NCI-H2081 (cell line): ENCODE measurements at regions not wholly inside any gene's neighbourhood (a gene's known extent, or its start where the extent isn't known, plus 50 kb on each side); places are given as distances from the start of the nearest gene placed in this dataset.
"Not testable (repeated sequence)": the region's sequence is repeated elsewhere in the genome, so short reads cannot be mapped to it uniquely, and the experiment has no call there.

ENCODE experiments used
- DNase-seq, 2 experiments: peaks; one replicate each; lab custom pipeline; 2025; lab: John Stamatoyannopoulos, UW

DNA sequence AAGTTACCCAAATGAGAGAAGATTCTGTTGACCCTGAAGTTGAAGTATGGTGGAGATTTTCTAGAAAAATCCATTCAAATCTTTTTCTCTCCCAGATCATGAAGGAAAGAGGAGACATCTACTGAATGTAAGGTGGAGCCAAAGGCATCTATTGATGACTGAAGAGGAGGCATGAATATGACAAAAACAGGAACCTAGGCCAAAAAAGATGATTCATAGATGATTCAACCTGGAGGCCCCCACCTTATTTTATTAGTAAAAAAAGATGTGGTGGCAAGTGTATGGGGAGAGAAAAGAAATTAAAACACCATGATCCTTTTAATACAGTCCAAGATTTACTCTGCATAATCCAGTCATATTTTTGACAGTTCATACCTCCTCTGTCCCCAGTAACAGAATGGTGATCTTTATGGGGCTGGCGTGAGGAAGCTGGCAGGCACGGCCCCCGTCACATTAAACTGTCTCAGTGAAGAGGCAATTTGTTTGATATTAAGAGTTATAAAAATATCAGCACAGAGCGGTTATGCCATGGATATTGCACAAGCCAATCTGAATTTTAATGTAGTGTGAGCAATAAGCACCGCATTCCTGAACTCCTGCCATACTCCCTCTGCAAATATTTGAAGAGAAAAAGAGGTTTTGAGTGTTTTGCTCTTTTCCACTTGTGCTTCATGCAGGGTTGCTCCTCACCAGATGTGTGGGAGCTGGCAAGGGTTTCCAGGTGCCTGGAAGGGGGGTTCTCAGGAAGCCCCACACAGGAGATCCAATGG is 94.4 kb downstream of the TRIM43 start:
- DNase-seq: not testable (repeated sequence)

DNA sequence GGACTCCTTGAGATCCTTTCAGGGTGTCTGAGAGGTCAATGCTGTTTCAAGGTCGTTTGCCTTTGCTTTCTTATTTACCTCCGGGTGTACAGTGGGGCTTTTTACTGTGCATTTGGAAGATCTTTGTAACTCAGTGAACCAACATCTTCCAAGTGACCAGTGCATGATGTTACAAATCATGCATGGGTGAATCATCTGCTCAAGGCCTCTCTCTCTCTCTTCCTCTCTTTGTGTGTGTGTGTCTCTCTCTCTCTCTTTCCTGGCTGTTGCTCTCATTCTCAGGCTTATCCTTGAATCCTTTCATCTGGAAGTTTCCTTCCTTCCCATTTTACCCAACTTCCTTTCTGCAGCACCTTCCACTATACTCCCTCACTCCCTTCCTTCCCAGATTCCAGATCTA is 96.1 kb downstream of the TRIM43 start:
- not testable (repeated sequence) for DNase-seq

DNA sequence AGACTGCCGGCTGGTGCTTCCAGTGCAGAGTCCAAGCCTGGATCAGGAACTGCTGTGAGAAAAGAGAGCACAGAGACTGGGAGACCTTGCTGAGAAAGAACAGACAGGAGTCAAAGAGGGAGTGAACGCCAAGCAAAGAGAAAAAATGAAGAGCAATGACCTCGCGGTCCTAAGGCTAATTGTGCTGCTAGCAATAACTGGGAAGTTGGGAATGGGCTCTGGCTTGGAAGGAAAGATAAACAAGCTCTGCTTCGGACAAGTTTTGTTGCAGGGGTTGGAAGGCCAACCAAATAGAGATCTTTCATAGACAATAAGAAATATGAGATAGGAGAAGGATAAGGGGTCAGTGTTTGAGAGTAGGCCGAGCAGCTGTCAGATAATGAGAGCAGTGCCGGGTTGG is 99.4 kb downstream of the TRIM43 start:
- not testable (repeated sequence) for DNase-seq

DNA sequence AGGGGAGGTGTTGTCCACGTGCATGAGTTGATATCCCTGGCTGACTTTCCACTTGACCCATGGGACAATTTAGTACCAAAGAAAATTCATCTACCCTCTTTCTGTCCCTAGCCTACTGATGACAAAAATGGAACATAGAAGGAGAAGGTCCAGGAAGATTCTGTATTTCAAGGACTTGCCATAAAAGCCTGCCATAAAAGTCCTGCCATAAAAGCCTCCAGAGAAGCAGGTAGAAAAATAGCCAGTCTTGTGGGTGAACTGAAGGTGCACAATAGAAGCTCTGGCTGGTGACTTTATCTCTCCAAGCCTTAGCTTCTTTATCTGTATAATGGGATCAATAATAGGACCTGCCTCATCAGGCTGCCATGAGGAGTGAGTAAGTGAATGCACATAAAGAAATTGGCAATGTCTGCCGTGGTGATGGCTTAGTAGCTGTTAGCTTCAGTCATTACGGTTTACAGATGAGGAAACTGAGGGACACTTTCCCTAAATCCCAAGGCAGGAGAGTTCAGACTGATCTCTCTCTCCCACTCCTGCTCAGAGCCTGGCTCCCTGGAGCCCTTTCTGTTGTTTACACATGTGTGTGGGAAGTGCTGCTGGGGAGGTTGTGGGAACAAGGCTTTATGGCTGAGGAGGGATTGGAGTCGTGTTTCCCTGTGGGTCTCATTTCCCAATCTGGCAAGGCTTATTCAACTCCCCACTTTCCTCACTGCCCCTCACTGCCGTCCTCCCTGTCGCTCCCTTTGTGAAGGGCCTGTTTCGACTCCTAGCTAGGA is 101.5 kb downstream of the TRIM43 start:
- not testable (repeated sequence) for DNase-seq

DNA sequence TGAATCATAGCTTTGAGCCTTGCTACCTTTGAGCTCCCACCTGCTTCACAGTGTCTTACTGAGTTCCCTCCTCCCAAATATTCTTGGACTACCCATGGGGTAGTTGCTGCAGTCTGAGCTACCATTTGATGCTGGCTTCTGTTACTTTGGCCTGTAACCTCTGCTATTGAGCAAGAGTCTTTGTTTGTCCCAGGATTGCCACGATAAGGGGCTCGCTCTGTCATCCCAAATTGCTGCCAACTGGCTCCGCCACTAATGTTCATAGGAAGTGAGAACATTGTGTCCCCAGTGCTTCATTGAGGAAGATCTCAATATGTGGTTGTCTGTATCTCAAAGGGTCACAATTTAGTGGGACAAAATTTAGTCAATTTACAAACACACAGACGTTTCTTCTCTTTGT is 103.8 kb downstream of the TRIM43 start:
- DNase-seq: no peak

DNA sequence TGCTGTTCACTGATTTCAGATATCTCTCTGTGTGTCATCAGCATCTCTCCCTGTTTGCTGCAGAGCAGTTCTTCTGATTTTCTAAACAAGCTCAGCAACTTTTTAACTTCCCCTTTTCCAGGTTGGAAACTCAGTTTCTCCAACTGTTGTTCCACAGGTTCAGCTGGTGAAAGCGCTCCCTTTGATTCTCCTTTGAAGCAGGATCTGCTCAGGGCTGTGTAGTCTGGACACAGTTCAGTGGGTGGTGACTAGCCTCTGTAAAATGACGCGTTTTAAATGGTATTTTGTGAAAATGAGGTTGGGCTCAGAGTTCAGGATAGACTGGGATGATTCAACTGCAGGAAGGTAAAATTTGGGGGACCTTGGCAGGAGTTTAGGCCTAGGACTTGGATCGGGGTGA is 106.3 kb downstream of the TRIM43 start:
- DNase-seq: no peak

DNA sequence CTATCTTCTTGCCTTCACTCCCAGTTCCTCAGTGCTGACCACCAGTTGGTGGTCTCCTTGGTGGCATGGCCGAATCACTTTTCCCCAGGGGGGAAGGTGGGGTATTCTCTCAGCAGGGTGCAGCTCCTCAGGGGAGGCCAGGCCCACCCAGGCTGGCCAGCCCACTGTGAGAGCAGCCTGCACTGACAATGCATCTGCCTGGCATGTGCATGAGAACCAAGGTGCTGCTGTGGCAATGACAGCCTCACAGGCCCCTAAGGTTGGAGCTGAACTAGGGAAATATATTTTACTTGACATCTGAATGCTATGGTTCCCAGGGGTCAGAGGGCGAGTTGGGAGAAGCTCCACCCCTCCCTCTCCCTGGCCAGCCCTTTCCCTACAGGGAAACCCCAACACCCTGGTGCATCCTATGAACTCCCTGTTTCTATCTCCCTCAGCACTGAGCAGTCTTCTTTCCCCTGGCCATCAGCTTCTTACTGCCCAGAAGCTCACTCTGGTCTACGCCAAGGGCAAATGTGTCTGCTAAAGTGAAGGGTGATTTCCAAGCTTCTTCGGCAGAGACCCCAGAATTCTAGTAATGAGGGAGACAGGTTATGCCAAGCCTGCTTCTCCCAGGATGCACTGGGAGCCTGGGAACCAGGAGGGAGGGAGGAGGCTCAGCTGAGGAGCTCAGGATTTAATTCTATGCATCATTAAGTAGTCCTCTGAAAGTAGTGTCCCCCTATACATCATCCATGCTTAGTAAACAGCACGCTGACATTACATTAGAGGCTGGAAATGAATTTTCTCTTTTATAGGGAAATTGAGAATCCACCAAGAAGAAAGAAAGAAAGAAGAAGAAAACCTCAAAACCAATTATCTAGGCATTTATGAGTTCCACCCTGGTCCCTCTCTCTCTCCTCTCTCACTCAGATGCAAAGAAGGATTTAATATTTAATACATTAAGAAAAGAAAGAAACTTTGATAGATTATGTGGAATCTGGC is 107.7 kb downstream of the TRIM43 start:
- not testable (repeated sequence) for DNase-seq

DNA sequence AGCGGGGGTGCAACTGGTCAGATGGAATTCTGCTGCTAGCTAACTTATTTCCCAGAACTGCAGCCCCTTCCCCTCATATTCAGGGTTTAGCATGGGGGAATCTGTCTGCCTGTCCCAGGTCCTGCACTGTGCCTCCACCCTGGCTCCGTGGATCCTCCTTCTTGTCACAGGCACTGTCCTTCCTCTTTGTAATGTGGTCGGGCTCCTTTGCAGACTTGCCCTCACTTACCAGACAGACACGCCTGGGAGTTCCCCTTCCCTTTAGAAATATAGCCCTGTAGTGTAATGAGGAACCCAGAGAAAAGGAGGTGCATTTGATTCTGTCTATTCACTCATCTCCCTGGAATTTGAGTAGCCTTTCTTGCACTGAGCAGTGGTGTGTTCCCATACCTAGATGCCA is 108.7 kb downstream of the TRIM43 start:
- no peak for DNase-seq

DNA sequence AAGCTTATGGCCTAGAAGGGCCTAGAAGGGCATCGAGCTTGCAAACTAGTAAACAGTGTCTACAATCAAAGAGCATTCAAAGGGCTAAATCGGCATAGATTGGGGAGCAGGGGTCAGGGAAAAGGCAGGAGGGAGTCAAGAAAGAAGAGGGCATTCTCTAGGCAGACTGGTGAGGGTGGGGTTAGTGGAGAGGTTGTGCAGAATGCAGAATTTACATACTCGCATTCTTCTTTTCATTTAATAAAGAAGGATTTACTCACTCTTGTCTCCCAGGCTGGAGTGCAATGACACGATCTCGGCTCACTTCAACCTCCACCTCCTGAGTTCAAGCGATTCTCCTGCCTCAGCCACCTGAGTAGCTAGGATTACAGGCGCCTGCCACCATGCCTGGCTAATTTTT is 110.7 kb downstream of the TRIM43 start:
- no peak for DNase-seq

DNA sequence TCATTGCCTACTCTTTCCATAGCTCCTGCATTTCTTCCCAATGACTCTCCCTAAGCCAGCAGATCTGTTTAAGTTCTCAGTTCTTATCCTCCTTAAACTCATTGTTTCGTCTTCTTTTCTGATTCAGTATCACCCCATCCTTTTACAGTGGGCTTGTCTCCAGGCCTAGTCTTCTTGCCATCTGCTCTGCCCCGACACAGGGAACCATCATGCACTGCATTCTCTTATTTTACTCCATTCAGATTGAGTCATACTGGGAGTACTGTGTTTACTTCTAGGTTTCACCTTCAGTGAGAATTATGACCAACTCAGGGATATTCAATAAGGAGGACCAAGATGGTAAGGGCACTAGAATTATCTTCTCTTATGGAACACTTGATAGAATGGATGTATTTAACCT is 115.4 kb downstream of the TRIM43 start:
- DNase-seq: not testable (repeated sequence)

DNA sequence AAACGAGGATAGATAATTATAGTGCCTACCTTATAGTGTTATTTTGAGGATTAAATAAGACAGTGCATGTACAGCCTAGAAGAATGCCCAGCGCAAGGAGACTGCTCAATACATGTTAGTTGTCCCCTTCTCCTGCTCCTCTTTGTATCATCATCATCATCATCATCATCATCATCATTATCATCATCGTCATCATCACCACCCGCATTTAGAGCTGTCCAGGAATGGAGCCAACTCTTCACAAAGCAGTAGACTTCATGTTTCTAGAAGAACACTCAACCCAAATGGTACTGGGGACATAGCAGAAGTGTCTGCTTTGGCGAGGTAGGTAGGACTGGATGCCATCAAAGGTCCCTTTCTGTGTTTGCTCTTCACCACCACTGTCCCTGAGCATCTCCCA is 116.0 kb downstream of the TRIM43 start:
- DNase-seq: no peak

DNA sequence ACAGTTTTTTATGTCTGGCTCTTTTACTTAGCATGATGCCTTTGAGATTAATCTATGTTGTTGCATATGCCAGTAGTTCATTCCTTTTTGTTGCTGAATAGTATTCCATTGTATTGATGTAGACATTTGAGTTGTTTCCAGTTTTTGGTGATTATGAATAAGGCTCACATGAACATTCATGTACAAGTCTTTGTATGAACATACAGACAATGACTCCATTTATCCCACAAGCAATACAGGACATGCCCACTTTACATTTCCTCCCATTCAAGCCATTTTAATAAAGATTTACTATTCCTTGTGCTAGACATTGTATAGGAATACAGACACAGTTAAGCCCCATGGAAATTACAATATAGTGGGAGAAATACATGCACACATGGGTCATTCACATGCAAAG is 118.0 kb downstream of the TRIM43 start:
- no peak for DNase-seq

DNA sequence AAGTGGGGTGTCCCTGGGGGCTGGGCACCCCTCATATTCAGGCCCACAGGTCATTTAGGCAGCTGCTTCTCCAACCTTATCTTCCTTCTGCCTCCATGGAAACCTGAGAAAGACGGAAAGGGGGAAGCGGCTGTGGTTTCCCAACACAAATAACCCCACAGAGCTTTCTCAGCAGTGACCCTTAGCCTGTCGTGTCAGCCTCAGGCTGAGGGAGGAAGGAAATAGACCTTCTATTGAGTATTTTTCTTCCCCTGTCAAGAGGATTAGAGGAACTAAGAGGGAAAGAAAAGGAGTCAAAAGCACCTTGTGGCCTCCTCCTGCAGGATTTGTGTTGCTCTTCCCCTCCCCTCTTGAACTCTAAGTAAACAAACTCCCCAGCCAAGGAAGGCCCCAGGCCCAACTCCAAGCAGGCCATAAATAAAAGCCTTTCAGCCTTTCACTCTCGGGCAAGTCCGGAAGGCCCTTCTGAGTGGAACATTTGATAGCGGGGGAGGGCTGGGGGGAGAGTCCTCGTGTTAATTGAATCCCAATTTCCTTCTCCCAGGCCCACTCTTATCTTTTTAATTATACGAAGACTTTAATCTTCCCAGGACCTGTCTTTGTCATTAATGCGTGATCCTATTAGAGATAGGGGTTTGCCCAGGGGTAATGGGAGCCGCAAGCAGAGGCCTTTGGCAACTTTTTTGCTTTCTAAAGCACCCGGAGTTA is 121.8 kb downstream of the TRIM43 start:
- DNase-seq: not testable (repeated sequence)

DNA sequence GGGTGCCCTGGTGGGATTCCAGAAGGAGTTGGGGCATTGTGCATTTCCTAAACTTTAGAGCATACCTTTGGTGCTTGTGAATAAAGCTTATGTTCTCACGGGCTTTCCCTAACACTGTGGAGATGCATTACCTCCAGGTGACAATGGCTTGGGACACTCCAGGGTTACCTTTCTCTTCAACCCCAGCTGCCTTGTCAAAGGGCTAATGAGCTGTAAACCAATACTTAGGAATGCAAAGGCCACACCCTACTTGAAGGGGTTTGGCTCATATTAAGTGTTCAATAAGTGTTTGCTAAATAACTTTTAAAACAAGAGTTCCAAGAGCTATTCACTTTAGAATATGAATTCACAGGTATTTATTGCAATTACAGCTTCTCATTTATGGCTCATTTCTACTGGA is 122.6 kb downstream of the TRIM43 start:
- DNase-seq: not testable (repeated sequence)

DNA sequence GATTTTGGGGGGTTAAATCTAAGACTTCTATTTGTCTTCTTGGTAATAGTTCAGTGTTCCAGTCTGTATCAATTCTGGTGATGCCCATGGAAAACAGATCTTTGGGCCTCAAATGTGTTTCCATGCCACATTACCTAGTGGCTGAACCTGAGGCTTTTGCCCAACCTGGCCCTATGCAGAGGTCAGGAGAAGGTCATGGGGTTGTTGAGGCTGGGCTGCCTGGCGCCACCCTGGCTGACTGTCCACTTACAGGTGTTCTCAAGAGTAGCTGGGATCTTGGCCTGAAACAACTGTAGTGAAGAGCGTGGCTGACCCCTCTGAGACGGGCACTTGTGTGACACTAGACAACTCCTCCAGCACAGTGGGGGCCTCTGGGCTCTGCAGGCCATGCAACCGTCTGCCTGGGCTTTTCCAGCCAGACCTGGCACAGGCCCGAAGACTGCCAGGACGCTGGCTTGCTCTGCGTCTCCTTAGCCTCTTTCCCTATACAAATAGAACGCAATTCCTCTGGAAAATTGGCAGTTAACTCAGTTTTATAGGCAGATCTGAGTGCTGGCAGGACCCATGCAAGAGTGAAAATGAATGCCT is 127.8 kb downstream of the TRIM43 start:
- DNase-seq: no peak

DNA sequence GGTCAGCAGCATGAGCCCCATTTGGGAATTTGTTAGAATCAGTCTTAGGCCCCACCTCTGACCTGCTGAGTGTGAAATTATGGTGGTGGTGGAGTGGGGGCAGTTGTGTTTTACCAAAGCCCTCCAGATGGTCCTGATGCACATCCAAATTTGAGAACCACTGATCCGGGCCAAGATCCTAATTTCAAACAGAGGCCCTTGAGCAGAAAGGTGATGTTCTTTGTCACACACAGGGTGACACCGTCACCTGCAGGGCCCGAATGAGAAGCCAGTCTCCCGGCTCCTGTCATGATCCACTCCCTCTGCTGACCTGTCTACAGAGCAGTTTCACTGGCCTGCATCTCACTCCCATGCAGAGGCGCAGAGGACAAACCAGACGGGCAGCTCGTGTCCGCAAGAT is 129.9 kb downstream of the TRIM43 start:
- DNase-seq: no peak

DNA sequence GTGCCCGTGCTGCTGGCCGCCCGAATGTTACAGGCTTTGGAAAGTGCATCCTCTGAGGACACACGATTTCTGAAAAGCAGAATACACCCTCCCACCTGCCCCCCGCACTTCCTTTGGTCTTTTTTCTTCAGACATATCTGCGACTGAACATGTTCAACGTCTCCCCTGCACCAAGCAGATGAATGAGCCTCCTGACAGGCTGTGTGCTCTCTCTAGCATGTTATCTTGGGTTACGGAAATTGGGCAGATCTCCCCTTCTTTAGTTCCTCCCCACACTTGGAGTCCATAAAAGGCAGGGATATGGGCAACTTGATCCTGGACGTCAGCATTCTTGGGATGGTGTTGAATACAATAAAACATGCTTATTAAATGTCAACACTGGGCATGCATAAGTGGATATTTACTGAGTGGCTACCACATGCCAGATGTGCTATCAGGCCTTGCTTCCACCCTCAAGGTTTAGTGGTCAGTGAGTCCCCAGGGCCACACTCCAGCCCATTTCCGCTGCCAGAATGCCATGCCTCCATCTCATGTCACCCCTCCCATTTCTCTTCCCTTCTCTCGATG is 130.4 kb downstream of the TRIM43 start:
- no peak for DNase-seq

DNA sequence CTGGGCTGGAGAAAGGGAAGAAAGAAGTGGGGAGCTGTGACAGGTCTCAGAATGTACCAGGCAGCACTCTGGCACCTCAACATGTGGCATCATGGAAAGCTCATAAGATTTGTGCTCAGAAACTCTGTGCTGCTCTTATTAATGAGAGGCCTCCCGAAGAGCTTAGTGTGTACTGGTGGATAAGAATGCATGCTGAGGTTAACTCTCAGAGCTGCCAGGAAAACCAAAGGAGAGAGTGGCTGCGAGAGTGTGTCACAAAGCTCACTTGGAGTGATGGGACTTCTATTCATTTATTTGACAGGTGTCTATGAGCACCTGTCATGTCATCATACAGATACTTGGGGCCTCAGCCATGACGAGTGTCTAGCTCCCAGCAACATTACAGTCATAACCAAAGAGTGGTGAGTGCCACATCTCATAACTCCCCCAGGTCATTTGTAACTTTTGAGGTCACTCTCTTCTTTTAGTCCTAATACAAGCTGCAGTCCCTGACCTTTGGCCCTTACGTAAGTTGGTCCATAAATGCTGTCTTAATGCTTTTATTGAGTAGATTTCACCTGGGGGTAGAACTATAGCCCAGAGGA is 131.9 kb downstream of the TRIM43 start:
- not testable (repeated sequence) for DNase-seq

DNA sequence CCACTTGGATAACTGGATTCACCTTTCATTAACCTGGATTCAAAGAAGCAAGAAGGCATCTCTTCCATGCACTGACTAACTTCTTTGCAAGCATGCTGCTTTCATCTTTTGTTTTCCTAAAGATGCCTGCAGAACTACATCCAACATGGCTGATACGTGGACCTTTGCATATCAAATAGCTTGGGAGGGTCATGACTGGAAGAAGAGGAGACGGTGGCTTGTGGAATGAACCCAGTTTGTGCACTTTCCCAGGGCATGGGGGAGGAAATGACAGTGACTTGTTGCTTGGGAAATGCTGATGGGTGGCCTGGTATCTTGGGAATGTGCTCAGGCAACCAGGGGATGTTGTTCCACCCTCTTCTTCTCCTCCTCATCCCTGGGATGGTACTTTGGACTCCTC is 133.4 kb downstream of the TRIM43 start:
- not testable (repeated sequence) for DNase-seq

DNA sequence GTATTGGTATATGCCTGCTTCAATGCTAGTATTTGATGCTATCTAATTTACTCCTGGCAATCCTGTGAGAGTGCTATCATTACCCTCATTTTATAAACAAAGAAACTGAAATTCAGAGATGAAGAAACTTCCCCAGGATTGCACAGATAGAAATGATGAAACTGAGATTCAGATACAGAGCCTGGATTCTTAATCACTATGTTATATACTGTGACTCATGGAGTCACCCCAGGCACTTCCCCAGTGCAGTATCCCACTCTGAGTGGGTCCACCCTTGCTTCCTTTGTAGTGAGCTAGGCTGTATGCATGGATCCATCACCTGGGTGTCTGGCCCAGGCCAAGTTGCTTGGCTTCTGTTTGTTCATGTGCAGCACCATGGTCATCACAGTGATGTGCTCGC is 133.9 kb downstream of the TRIM43 start:
- DNase-seq: not testable (repeated sequence)
